NCI-H1436 treated with DMSO at 0.1 percent for 48 hours (cell line): ENCODE measurements at regions not wholly inside any gene's neighbourhood (a gene's known extent, or its start where the extent isn't known, plus 50 kb on each side); places are given as distances from the start of the nearest gene placed in this dataset.
"Not testable (repeated sequence)": the region's sequence is repeated elsewhere in the genome, so short reads cannot be mapped to it uniquely, and the experiment has no call there.

Source experiments
- DNase-seq: peaks from one replicate; lab custom pipeline; 2025; lab: John Stamatoyannopoulos, UW

GRCh38 chr7:119711104-119711503 is 561.9 kb upstream of the KCND2 start:
- no peak for DNase-seq

- no peak for DNase-seq
Observed at GRCh38 chr7:119712886-119713462, 560.0 kb upstream of the KCND2 start.

DNA sequence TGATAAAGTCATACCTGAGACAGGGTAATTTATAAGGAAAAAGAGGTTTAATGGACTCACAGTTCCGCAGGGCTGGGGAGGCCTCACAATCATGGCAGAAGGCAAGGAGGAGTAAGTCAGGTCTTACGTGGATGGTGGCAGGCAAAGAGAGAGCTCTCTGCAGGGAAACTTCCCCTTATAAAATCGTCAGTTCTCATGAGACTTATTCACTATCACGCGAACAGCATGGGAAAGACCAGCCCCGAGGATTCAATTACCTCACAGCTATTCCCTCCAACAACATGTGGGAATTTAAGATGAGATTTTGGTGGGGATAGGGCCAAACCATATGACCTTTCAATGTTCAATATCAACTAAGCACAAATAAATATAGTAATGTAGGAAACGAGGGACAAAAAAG is 559.4 kb upstream of the KCND2 start:
- no peak for DNase-seq

- no peak for DNase-seq
Observed at GRCh38 chr7:119720541-119720940, 552.4 kb upstream of the KCND2 start.

DNA sequence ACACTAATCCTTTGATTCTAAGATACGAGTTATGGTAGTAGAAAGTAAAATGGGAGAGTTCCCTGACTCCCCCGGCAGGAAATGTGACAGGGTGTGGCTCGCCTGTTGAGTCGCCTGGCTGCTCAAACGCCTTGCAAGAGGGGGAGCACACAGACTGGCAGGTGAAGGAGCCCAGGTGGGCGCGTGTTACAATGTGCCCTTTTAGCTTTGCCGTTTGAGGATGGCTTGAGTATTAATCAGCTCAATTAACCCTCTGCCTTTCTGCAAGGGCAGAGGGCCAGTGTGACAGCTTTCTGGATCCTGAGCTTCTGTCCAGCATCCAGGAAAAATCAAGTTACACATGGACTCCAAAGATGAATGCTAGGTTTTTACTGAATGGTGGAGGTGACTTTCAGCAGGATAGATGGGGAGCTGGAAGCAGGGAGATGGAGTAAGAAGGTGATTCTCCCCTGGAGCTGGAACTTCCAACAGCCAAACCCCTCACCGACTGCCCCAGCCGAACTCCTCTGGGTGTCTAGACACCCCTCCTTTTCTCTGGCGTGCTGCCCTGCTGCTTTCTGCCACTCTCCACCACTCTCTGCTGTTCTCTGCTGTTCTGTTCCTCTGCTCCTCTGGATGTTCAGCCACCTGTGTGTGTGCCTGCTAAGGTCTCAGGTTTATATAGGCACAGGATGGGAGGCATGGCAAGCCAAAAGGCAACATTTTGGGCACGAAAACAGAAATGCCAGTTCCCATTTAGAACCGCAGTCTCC is 548.8 kb upstream of the KCND2 start:
- DNase-seq = no peak

GRCh38 chr7:119733127-119733879 is 539.7 kb upstream of the KCND2 start:
- no peak for DNase-seq

DNA sequence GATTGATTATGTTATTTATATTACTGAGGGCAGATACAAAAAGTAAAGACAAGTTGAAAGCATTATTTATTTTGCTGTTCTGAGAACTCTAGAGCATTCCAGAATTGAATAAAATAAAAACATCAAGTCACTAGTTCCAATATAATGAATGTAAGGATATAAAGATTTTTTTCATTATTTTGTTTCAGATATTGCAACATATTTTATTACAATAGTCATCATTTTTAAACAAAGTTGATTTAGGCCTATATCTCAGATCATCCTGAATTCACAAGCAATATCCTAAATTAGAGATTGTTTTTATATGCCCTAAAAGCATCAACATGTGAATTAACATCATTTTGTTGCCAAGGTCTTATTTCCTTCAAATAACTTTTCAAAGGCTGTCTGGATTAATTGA is 535.6 kb upstream of the KCND2 start:
- no peak for DNase-seq

DNA sequence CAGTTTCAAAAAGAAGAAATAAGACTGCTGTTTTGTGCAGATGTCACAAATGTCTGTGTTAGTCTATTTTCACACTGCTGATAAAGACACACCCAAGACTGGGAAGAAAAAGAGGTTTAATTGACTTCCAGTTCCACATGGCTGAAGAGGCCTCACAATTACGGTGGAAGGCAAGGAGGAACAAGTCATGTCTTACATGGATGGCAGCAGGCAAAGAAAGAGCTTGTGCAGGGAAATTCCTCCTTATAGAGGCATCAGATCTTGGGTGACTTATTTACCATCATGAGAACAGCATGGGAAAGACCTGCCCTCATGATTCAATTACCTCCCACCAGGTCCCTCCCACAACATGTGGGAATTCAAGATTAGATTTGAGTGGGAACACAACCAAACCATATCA is 527.7 kb upstream of the KCND2 start:
- DNase-seq = not testable (repeated sequence)

DNA sequence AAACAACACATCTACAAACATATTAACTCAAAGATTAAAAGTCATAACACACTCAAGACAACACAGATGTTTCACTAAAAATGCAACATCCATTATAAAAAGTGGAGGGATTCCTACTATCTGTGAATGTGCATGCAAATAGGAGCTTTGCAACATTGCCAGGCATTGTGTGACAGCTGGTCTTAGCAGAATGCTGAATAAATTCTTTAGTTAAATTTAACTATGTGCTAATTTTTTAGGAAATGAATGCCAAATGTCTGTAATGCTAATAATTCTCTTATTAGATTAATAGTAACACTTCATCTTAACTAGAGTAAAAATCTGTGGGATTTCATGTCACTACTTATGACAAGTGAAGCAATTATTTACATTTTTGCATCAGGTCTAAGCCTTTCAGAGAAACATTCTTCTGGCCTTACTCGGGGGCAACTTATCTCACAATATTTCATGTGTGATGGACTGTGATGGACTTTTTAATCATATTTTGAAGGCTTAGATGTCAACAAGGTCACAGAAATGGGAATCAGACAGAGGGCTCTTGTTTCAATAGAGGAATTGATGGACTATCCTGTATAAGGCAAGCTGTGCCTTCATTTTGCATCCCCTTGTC is 524.6 kb upstream of the KCND2 start:
- no peak for DNase-seq

GRCh38 chr7:119748991-119749390 is 524.0 kb upstream of the KCND2 start:
- DNase-seq = no peak

DNA sequence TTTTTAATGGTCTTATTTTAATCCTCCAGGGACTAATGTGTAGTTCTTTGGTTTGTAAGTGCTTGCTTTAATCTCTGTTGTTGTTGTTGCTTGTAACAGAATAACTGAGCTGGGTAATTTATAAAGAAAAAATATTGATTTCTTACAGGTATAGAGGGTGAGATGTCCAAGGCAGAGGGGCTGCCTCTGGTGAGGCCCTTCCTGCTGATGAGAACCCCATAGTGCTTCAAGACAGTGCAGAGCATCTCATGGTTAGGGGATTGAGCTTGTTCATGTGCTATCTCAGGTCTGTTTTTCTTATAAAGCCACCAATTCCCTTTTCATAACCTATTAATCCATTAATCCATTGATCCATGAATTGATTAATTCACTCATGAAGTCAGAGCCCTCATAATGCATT is 516.3 kb upstream of the KCND2 start:
- no peak for DNase-seq

DNA sequence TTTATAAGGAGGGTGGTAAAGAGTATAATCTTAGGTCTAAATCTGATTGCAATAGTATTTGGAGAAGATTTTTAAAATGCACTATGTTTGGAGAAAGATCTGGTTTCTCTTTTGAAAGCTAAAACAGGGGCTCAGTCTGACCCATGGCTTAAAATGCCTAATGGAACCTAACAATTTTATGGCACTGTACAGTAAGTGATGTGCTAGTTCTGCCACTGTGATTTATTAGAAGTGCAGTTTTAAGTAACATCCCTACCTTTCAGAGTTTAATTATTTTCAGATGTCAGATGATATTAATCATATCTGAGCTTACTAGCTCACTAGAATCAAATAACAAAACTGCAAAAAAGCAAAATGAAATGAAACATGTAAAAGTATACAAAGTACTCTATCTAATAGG is 514.7 kb upstream of the KCND2 start:
- no peak for DNase-seq

- DNase-seq = no peak
Observed at GRCh38 chr7:119761776-119762175, 511.2 kb upstream of the KCND2 start.

- DNase-seq = no peak
Observed at GRCh38 chr7:119782286-119782685, 490.7 kb upstream of the KCND2 start.

GRCh38 chr7:119783799-119784198 is 489.2 kb upstream of the KCND2 start:
- no peak for DNase-seq

- DNase-seq = no peak
Observed at GRCh38 chr7:119802147-119802546, 470.8 kb upstream of the KCND2 start.

DNA sequence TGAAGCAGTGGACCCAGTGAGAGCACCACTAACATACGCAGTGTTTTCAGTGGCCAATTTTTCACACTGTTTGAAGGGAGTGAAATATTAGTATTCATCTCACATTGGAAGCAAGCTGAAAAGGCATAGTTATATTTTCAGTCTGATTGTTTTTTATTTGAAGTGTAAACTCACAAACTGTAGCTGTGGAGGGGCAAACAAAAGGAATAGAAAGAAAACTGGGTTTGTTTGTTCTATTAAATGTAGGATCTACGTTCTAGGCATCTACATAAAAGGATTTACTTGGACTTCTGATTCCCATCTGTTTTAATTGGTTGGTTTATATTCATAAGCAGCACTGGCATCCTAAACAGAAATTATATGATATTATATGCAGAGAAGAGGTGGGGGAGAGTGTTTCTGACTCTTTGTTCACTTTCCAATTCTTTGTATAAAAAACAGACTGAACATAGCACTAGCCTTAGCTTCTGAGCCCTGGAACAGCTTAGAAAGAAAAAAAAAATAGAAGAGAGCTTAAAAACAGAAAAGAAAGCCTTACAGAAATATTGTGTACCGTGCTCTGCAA is 447.8 kb upstream of the KCND2 start:
- DNase-seq = no peak

DNA sequence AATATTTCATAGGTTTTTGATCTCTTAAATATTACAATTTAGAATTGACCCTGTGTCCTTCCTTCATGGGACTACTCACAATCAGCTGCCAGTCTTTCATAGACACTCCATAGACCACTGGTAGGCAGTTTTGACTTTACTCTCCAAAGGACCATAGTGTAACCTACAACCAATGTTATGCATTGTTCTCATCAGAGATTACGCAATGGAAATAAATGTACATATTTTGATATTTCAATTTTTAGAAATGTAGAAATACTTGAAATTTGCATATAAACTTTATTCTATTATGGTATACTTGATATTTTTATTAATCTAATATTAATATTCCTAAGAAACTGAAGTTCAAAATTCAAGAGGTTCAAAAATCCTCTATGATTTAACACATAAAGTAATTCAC is 446.4 kb upstream of the KCND2 start:
- DNase-seq = no peak

DNA sequence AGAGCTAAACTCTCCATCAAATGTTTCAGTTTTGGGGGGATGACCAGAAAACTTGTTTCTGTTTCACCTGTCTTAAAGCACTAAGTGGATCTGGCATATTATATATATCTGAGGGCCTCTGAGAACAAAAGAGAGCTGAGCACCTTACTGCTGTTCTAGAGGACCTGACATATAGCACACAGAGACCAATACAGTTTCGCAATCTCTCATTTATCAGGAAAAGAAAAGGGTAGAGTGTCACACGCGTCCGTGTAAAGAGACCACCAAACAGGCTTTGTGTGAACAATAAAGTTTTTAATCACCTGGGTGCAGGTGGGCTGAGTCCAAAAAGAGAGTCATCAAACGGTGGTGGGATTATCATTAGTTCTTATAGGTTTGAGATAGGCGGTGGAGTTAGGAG is 434.5 kb upstream of the KCND2 start:
- DNase-seq = no peak

GRCh38 chr7:119842337-119842736 is 430.6 kb upstream of the KCND2 start:
- no peak for DNase-seq

GRCh38 chr7:119842786-119843185 is 430.2 kb upstream of the KCND2 start:
- no peak for DNase-seq

DNA sequence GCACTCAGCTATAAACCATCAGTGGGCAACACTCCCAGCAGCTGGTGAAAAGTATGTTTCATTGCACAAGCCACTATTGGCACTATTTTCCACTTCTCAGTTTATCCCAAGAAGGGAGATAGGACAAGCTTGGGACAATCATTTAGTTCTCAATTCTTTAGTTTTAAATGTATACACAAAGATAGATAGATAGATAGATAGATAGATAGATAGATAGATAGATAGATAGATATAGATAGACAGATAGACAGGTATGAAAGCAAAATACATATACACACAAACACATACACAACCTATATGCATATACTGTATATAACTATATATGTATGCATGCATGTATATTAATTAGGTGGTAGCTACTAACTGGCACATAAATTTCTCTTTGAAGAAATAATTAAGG is 411.6 kb upstream of the KCND2 start:
- no peak for DNase-seq

DNA sequence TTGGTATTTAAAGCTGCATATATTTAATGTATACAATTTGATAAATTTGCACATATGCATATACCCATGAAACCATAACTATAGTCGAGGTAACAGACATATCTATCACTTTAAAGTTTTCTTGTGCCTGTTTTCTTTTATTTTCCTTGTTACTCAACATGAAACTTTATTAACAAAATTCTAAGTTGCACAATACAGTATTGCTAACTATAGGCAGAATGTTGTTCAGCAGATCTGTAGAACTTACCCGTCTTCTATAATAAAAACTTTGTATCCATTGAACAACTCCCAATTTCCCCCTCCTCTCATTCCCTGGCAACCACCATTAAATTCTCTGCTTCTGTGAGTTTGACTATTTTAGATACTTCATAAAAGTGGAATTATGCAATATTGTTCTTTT is 404.6 kb upstream of the KCND2 start:
- DNase-seq = no peak
